ENCODE measurements at regions not wholly inside any gene's neighbourhood (a gene's known extent, or its start where the extent isn't known, plus 50 kb on each side); places are given as distances from the start of the nearest gene placed in this dataset.

- TF ChIP-seq CTCF (IDR thresholded peaks at IDR 0.05 in 2 of 3, conservative IDR thresholded peaks at IDR 0.05 in 1 of 3; ENCODE audit: control insufficient read depth in 2 of 3, extremely low read depth in 1 of 3, insufficient read depth in 1 of 3, low read depth in 3 of 3, low read length in 3 of 3) (no peak), MYC (IDR thresholded peaks at IDR 0.05; ENCODE audit: insufficient read depth, insufficient read length, insufficient replicate concordance, low read length, severe bottlenecking) (no peak), RUNX3 (IDR thresholded peaks at IDR 0.05; ENCODE audit: low read length) (no peak; the same call in 1 of the 2 replicates), CEBPB (IDR thresholded peaks at IDR 0.05; ENCODE audit: borderline replicate concordance in 1 of 2, low read depth in 2 of 2, low read length in 2 of 2) (no peak), POLR2A (IDR thresholded peaks at IDR 0.05; ENCODE audit: low read depth, low read length) (no peak)
Observed at GRCh38 chr6:56742122-56742791, 99.6 kb upstream of the DST start.
